Stomach (tissue), 4 donors: ENCODE measurements at regions not wholly inside any gene's neighbourhood (a gene's known extent, or its start where the extent isn't known, plus 50 kb on each side); places are given as distances from the start of the nearest gene placed in this dataset.

ENCODE experiments used
- CTCF ChIP-seq, 7 experiments: fragments of 450-650 bp in 4 of 7; fragments of 200-600 bp in 3 of 7; sonication (generic) in 3 of 7; IDR thresholded peaks; one replicate each; pipeline ENCODE4 v1.5.1; 2016 to 2019; ENCODE audit warnings: antibody characterized with exemption in 7 of 7, control low read depth in 2 of 7, mild to moderate bottlenecking in 1 of 7
- EP300 ChIP-seq: sonication (generic); formaldehyde crosslinking; IDR thresholded peaks from one replicate; pipeline ENCODE4 v1.6.1; 2017; ENCODE audit warnings: antibody characterized with exemption
- POLR2A ChIP-seq, 4 donors: fragments of 450-650 bp; IDR thresholded peaks; one replicate each; pipeline ENCODE4 v1.6.1; 2016; ENCODE audit warnings: antibody characterized with exemption in 4 of 4, control low read depth in 2 of 4, mild to moderate bottlenecking in 1 of 4, moderate library complexity in 1 of 4
- POLR2AphosphoS5 ChIP-seq, 3 donors: sonication (generic); formaldehyde crosslinking; IDR thresholded peaks; one replicate each; pipeline ENCODE4 v1.6.1; 2016; ENCODE audit warnings: antibody characterized with exemption in 3 of 3

DNA sequence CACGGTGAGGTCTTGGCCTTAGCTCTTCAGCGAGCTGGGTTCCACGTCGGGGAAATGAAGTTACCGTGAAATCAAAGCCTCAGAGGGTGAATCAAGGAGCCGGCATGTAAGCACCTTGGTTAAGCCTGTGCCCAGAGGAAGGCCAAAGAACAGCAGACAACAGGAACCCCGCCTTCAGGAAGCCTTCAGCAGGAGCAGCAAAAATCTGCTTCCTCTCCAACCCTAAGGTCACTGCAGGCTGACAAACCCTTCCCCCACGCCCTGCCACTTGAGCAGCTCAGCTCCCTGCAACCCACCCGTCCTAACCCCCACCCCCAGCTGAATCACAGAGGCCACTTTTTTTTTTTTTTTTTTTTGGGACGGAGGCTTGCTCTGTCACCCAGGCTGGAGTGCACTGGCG is 72.9 kb upstream of the LTA4H start:
- no peak for TF ChIP-seq CTCF (IDR thresholded peaks at IDR 0.05)
- TF ChIP-seq POLR2AphosphoS5 (IDR thresholded peaks at IDR 0.05), result no peak
- TF ChIP-seq POLR2A (IDR thresholded peaks at IDR 0.05), result no peak
- TF ChIP-seq EP300, result no peak
